ENCODE measurements at regions not wholly inside any gene's neighbourhood (a gene's known extent, or its start where the extent isn't known, plus 50 kb on each side); places are given as distances from the start of the nearest gene placed in this dataset.
"Not testable (repeated sequence)": the region's sequence is repeated elsewhere in the genome, so short reads cannot be mapped to it uniquely, and the experiment has no call there.

DNA sequence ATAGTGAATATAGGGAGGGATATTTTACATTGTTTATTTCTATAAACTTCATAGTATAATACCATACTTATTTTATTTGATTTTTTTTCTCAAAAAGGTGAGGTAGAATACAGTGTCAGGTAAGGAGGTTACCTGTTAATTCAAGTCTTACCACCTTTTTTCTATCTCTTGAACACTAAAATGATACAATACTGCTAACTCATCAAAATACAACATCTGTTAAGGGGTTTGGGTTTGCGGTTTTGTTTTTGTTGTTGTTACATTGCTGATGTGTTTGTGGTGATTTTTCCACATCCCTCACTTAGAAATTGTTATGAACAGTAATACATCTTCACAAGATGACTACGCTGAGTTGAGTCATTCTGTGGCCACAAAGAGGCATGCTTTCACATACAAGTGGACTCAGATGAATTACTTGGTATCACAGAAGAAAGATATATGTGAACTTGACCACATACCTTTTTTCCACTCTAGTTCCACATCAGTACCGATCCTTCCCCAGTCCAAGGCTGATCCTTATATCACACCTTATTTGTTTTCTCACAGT lies 139.4 kb upstream of the ID4 start:
- FAIRE-seq: peak; percentile 46
- DNase-seq (ENCODE audit: insufficient read length, low spot score): peak; percentile 50

DNA sequence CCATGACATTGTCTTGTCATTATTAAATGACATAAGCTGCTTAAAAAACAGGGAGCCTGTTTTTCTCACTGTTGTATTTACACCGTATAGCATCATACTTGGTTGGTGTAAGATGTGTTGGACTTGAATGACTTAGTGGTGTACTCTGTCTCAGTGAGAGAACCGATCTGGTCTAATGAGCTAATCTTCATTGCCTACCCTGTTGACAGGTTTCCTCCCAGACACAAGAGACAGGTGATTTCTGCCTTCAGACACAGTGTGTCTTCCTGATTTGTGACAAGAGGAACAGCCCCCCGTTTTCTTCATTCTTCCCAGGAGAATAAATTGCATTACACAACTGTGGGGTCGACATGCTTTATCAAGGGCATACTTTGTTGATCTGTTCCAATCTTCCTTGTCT lies 137.2 kb upstream of the ID4 start:
- DNase-seq (ENCODE audit: insufficient read length, low spot score) (no peak), FAIRE-seq (no peak)

DNA sequence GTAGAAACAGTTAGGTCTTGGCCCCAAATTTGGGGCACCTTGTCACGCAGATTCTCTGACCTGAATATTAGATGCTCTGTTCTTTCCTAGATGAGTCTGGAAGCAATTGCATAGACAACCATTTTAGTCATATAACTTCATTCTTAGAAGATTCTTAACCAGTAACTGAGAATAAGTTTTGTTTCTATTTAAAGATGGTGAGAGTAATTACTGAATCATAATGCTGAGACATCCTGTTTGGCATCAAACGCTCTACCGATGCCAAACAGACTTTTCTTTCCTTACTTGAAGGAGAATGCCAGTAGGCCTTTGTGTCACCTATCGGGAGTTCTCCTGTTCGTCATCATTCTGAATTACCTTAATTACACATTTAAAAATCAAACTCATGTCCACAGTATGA lies 131.6 kb upstream of the ID4 start:
- FAIRE-seq: no peak
- DNase-seq (ENCODE audit: insufficient read length, low spot score): no peak

DNA sequence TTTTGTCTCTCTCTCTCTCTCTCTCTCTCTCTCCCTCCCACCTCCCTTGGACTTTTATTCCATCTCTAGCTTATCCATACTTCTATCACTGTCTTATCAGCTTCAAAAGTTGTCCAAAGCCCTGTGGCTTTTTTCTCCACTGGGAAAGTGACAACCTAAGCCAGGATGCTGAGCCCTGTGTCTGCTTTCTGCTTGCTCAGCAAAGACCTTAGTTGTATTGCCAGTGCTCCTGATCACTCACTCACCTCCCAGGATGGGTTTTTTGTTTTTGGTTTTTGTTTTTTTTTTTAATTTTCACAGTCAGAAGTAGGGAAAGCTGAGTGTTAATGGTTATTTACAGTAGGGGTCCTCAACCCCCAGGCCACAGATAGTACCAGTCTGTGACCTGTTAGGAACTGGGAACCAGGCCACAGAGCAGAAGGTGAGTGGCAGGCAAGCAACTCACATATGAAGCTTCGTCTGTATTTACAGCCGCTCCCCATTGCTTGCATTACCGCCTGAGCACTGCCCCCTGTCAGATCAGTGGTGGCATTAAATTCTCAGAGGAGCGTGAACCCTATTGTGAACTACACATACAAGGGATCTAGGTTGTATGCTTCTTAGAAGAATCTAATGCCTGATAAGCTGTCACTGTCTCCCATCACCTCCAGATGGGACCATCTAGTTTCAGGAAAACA lies 125.0 kb upstream of the ID4 start:
- FAIRE-seq (no peak), DNase-seq (ENCODE audit: insufficient read length, low spot score) (no peak)

DNA sequence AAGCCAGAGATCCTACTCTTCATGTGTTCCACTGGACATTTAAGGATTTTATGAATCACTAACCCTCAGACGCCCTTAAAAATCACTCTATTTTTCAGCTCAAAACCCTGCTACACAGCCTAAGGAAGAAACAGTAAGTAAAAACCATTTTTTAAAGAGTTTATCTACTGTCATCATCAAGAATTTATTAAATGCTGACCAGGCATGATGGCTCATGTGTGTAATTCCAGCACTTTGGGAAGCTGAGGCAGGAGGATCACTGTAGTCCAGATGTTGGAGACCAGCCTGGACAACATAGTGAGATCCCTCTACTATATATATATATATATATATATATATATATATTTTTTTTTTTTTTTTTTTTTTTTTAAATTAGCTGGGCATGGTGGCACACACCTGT lies 124.2 kb upstream of the ID4 start:
- DNase-seq (ENCODE audit: insufficient read length, low spot score) (no peak), FAIRE-seq (no peak)

DNA sequence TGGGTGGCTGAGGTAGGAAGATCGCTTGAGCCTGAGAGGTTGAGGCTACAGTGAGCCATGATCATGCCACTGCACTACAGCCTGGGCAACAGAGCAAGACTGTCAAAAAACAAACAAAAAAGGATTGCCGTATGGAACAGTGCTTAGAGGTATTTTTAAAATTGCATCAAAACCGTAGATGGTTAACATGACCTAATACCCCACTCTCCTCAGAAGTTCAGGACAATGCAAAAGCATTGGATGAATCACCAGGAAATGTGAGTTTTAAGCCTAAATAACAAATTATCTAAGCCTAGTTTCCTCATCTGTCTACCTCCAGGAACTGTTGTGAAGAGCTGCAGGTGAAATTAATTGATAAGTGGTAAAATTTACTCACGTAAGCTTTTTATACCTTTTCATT lies 123.8 kb upstream of the ID4 start:
- FAIRE-seq (no peak), DNase-seq (ENCODE audit: insufficient read length, low spot score) (no peak)

DNA sequence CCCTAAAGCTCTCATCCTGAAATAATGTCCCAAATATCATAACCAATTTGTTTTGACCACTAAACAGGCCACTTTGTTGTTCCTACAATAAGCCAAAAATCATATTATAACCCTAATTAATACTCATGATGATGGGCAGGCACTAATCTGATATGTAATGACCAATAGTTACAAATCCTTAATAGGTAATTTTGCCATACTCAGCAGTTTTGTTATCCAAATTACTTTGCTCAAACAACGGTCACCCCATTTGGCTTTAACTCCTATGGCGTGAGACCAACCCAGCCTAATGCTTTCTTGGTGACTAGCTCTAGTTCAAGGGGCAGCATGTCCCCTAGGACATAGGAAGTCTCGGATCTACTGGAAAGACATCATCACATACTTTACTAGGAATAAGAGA lies 123.2 kb upstream of the ID4 start:
- FAIRE-seq (no peak), DNase-seq (ENCODE audit: insufficient read length, low spot score) (no peak)

DNA sequence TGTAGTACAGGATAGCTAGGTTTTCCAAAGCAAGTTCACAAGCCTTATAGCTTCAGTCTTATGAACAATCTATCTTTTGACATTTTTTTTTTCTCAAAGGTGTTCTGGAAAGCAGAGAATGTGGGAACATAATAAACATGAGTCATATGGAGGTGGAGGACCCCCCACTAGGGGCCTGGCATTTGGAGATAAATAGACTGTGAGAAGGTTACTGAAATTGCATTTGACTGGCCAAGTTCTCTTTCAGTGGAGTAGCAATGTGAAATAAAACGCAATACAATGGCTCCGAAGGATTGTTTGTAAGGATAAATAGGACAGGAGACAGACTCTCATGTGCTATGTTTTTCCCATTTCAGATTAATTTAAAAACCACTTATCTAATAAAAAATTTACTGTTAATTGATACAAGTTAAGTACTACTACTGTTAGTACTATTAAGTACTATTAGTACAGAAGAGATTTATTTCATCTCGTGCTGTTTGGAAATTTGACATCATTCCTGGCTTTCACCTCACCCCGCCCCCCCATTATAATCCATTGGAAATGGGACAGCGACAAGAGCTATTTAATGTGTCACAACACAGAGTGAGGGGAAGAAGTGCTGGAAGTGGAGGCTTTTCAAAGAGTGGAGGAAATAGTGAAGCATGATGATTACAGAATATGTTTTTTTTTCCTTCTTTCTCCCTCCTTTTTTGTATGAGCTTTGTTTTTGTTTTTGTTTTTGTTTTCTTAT lies 122.6 kb upstream of the ID4 start:
- FAIRE-seq: no peak
- no peak for DNase-seq (ENCODE audit: insufficient read length, low spot score)

DNA sequence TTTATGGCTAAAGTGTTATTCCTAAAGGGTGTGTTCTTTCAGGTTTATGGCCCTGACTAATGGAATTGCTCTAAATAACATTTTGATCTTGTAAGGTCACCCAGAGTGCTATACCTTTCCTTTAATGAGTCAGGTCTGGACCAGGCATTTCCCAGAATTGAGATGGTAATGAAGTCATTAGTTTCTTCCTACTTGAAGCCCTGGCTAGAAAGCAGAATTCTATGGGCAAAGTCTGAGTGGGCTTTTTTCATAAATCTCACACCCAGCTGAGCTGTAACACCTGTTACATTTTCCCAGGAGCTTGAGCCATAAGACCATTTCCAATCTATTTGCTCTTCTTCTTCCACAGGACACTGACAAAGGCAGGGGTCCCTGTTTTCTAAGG lies 122.0 kb upstream of the ID4 start:
- DNase-seq (ENCODE audit: insufficient read length, low spot score) (no peak), FAIRE-seq (no peak)

DNA sequence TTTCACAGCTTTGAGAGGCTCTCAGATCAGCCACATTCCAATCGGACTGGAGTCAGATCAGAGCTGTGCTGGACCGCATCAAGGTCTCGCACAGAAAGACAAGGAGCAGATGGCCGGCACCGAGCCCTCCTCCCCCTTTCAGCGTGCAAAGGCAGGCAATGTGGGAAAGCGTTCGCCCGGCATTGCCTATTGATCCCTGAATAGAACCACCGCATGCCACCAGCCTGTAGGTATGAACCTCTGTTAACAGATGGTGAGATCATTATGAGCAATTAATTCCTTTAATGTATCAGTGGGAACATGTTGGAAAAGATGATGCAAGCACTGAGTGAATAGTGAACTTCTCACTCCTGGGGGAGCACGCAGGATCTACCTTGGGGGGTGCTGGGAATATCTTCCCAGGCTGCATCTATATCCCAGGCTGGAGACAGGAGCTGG lies 117.5 kb upstream of the ID4 start:
- FAIRE-seq: no peak
- DNase-seq (ENCODE audit: insufficient read length, low spot score): no peak

DNA sequence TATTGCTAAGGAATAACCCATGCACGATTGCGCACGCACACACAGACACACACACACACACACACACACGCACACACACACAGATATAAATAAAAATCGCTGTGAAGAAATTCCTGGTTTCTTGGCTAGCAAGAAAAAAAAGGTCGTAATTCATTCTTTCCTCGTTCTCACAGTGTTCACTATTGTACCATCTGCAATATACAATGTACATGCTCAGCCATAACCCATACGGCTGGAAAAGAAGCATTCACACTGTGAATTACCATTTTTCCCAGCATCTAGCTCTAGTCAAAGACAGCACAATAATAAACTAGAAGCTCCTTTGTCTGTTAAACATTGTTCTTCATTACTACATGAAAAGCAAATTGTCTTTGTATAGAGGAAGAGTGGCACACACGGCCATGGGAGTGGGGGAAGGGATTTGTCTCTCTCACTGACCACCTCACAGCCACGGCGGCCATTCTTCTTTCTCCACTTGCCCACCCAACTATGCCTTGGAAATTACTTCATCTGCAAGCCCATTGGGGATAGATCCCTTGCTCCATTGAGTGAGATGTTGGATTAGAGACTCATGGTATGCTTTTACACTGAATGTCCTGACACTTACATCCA lies 115.3 kb upstream of the ID4 start:
- DNase-seq (ENCODE audit: insufficient read length, low spot score) (no peak), FAIRE-seq (no peak)

DNA sequence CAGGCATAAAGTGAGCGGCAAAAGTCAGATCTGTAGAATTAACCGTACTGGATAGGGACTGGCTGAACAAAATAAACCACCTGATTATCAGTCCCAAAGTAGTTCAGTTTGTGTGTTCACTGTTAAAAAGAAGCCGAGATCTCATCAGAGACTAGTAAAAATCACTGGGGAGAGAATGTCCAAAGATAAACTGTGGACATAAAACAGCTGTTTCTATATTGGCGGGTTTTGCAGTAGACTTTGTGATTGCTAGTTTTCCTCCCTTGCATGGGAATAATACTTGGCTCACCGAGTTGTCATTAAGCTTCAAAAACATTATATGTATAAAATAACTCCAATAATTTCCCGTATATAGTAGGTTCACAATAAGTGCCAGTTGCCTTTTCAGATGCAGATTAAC lies 114.2 kb upstream of the ID4 start:
- DNase-seq (ENCODE audit: insufficient read length, low spot score) (no peak), FAIRE-seq (no peak)

DNA sequence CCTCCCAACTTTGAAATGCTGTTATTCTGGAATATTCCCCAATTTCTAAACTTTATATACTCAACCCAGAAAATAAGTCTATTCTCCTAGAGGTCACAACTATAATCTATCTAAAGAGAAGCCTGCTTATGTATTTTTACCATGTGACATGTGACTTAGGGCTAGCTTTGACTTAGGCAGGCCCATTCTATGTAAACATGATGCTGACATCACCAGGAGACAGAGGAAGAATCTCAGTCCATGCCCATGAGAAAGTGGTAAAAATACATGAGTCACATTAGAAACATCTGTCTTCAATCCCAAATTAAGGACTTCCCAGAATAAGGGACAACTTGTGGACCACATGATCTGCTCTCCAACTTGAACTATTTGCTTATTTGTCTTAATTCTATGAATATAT lies 113.6 kb upstream of the ID4 start:
- FAIRE-seq (no peak), DNase-seq (ENCODE audit: insufficient read length, low spot score) (peak; percentile 17)

DNA sequence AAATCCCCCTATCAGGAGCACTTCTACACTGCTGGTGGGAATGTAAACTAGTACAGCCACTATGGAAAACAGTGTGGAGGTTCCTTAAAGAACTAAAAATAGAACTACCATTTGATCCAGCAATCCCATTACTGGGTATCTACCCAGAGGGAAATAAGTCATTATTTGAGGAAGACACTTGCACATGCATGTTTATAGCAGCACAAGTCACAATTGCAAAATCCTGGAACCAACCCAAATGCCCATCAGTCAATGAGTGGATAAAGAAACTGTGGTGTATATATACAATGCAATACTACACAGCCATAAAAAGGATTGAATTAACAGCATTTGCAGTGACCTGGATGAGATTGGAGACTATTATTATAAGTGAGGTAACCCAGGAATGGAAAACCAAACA lies 111.7 kb upstream of the ID4 start:
- not testable (repeated sequence) for DNase-seq (ENCODE audit: insufficient read length, low spot score); FAIRE-seq

DNA sequence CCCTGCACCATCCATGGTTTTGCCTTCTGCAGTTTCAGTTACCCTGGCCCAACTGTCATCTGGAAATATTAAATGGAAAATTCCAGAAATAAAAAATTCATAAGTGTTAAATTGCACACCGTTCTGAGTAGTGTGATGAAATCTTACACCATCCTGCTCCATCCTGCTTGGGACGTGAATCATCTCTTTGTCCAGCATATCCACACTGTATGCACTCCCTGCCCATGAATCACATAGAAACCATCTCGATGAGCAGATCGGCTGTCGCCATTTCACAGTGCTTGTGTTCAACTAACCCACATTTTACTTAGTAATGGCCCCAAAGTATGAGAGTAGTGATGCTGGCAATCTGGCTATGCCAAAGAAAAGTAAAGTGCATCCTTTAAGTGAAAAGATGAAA lies 105.9 kb upstream of the ID4 start:
- FAIRE-seq (peak; percentile 97), DNase-seq (ENCODE audit: insufficient read length, low spot score) (peak; percentile 64)

DNA sequence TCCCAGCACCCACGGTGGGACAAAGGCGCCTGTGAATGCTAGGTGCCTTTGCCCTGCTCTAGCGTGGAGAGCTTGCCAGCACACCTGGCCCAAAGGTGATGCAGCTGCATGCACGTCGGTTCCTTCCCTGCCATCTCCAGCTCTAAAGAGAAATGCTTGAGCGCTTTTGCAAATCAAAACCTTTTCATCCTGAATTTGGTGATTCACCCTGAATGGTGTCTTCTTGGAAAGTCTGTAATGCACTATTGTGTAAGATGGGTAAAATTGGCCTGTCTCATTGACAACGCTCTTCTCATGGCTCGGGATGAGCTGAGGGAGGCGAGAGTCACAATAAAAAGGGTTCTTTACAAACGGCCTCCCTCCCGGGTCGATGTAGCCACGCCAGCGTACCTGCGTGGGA lies 103.1 kb upstream of the ID4 start:
- no peak for FAIRE-seq
- DNase-seq (ENCODE audit: insufficient read length, low spot score): no peak

DNA sequence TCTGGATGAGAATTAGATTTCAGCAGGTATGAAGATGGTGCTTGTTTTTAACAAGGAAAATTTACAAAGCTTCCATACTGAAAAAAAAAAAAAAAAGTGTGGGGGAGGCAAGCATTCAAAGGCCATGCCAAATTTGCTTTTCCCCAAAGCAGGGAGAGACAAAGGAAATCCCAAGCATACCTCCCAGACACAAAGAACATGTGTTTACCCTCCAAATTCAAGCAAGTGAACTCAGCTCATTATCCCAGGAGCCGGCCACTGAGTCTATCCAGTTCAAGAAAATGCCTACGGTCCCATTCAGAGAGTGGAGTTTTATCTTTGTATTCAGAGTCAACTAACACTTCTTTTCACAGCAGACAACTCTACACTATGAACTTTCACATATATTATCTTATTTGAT lies 102.7 kb upstream of the ID4 start:
- DNase-seq (ENCODE audit: insufficient read length, low spot score): no peak
- no peak for FAIRE-seq

DNA sequence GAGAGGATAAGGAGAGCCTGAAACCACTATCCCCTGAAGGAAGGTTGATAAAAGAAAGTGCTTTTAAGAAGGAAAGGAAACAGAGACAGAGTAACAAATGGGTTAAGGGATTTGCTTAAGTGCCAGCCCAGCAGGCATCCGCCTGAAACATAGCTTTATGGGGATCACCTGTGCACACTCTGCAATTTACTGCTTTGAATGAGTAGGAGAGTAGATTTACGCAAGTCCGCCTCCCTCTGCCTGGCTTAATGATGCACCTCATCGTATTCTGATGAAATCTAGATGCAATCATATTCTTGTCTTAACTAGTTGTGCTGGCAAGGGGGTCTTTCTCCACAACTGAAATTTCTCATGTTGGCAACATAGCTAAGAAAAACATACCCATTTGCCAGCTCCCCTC lies 101.1 kb upstream of the ID4 start:
- DNase-seq (ENCODE audit: insufficient read length, low spot score): no peak
- no peak for FAIRE-seq

DNA sequence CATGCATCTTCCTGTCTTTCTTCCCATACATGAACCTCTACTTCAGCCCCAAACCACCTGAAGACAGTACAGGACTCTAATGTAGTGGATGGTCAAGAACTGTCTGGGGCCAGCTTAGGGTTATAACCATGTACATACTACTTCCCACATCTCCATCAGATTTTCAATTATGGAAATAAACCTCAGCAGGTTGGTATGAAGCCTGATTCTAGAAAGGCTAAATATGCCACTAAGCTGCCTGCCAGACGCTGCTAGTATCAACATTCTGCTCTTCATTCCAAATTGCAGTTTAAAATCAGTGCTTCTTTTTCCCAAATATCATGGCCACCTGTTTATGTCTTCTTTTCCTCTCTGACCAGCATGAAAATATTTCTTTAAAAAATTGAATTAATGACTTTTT lies 99.2 kb upstream of the ID4 start:
- DNase-seq (ENCODE audit: insufficient read length, low spot score) (no peak), FAIRE-seq (no peak)

DNA sequence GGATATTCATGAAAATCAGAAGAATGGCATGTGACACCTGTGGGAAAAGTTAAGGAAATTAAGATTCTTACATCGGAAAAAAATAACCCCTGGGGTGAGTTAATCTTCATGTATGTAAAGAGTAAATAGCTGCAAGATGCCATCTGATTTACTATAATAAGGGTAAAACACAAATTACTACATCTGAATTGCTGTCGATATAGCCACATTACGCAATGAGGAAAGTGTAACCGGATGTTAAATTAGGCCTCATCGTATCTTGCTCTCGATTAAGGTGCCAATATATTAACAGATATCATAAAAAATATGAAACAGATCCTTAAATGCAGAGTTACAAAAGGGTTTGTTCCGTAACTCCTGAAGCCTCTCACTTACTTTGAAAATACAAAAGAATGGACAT lies 87.4 kb upstream of the ID4 start:
- FAIRE-seq (no peak), DNase-seq (ENCODE audit: insufficient read length, low spot score) (no peak)

DNA sequence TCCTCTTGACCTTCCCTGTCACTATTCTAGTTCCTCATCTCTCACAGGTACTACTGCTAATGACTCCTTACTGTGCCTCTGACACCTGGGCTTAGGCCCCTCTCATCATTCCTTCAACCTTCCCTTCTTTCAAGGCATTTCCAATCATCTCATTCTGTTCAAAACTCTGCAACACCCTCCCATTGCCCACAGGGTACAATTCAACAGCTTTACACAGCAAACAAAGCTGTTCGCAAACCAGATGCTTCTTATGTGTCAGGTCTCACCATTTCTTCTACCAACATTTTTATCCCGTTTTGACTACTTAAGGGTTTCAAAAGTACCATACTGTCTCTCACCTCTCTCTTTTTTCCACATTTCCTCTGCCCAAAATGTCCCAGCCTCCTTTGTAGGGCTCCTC lies 84.4 kb upstream of the ID4 start:
- no peak for FAIRE-seq
- no peak for DNase-seq (ENCODE audit: insufficient read length, low spot score)

DNA sequence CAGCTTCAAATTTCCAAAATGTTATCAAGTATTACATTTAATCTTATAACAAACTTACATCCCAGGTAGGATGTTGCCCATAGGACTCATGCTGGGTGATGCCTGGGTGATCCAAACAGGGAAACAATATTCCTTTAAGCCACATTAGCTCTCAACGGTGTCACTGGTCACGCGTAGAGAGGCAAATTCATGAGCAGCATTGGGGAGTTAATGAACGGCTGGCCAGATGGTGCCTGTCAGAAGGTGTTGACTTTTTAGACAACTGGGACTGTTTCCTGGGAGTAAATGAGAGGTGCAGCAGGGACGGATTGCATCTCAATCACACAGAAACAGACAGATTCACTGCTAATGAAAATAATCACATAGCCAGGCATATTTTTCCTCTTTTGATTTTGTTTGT lies 83.3 kb upstream of the ID4 start:
- DNase-seq (ENCODE audit: insufficient read length, low spot score) (no peak), FAIRE-seq (no peak)

Measured in HTR-8/SVneo (cell line).